Neural progenitor cell (in vitro differentiated cells): ENCODE measurements at regions not wholly inside any gene's neighbourhood (a gene's known extent, or its start where the extent isn't known, plus 50 kb on each side); places are given as distances from the start of the nearest gene placed in this dataset.

Source experiments
- EZH2 ChIP-seq: fragments of 200-600 bp; sonication (generic); IDR thresholded peaks from 2 replicates; pipeline ENCODE4 v1.6.1; 2017; ENCODE audit warnings: antibody characterized with exemption, mild to moderate bottlenecking, moderate library complexity
- TF ChIP-seq, protein P1 (sequence below): fragments of 200-600 bp; sonication (generic); IDR thresholded peaks from 2 replicates; pipeline ENCODE4 v1.5.1; 2017; ENCODE audit warnings: antibody characterized with exemption, mild to moderate bottlenecking

DNA sequence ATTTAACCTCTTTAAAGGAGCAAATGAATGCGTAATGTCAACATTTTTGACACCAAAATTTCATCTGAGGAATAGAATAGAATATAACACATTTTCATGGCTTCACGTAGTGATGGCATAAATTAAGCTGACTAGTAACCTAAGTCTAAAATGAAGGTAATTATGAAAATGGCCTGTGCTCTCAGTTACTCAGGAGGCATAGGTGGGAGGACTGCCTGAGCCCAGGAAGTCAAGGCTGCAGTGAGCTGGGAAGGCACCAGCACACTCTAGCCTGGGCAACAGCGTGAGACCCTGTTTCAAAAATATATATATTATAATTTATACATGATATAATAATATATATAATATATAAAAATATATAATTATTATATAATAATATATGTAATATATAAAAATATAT, 383.2 kb upstream of the ATP2B1 start:
- TF ChIP-seq EZH2, result no peak
- TF ChIP-seq, protein P1, sequence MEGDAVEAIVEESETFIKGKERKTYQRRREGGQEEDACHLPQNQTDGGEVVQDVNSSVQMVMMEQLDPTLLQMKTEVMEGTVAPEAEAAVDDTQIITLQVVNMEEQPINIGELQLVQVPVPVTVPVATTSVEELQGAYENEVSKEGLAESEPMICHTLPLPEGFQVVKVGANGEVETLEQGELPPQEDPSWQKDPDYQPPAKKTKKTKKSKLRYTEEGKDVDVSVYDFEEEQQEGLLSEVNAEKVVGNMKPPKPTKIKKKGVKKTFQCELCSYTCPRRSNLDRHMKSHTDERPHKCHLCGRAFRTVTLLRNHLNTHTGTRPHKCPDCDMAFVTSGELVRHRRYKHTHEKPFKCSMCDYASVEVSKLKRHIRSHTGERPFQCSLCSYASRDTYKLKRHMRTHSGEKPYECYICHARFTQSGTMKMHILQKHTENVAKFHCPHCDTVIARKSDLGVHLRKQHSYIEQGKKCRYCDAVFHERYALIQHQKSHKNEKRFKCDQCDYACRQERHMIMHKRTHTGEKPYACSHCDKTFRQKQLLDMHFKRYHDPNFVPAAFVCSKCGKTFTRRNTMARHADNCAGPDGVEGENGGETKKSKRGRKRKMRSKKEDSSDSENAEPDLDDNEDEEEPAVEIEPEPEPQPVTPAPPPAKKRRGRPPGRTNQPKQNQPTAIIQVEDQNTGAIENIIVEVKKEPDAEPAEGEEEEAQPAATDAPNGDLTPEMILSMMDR, result no peak
